GM18520 (cell line): ENCODE measurements at regions not wholly inside any gene's neighbourhood (a gene's known extent, or its start where the extent isn't known, plus 50 kb on each side); places are given as distances from the start of the nearest gene placed in this dataset.

Experiments
- ATAC-seq: cut with Tn5 transposase; IDR thresholded peaks from one replicate; pipeline ENCODE4 v1.9.1; 2021; ENCODE audit not compliant: unreplicated experiment

GRCh38 chr4:115374621-115375020, 261.2 kb upstream of the NDST4 start:
- no peak for ATAC-seq

GRCh38 chr4:115370490-115370889, 257.1 kb upstream of the NDST4 start:
- no peak for ATAC-seq

- no peak for ATAC-seq
These were observed 256.6 kb upstream of the NDST4 start for GRCh38 chr4:115370012-115370411.

GRCh38 chr4:115366390-115366789, 253.0 kb upstream of the NDST4 start:
- ATAC-seq, result no peak

GRCh38 chr4:115365185-115365584, 251.8 kb upstream of the NDST4 start:
- no peak for ATAC-seq

- no peak for ATAC-seq
These were observed 248.4 kb upstream of the NDST4 start for GRCh38 chr4:115361781-115362180.

- no peak for ATAC-seq
These were observed 247.0 kb upstream of the NDST4 start for GRCh38 chr4:115360431-115360830.

GRCh38 chr4:115357776-115358175, 244.4 kb upstream of the NDST4 start:
- no peak for ATAC-seq

GRCh38 chr4:115356176-115356575, 242.8 kb upstream of the NDST4 start:
- ATAC-seq, result no peak

- no peak for ATAC-seq
These were observed 241.9 kb upstream of the NDST4 start for GRCh38 chr4:115355329-115355728.

GRCh38 chr4:115353370-115353769, 239.9 kb upstream of the NDST4 start:
- ATAC-seq, result no peak

GRCh38 chr4:115343171-115343570, 229.8 kb upstream of the NDST4 start:
- ATAC-seq, result no peak

GRCh38 chr4:115334736-115335411, 221.5 kb upstream of the NDST4 start:
- ATAC-seq, result no peak

- ATAC-seq, result no peak
These were observed 218.7 kb upstream of the NDST4 start for GRCh38 chr4:115332078-115332477.

GRCh38 chr4:115331241-115331640, 217.8 kb upstream of the NDST4 start:
- no peak for ATAC-seq

- no peak for ATAC-seq
These were observed 212.4 kb upstream of the NDST4 start for GRCh38 chr4:115325836-115326235.

GRCh38 chr4:115323106-115323707, 209.8 kb upstream of the NDST4 start:
- no peak for ATAC-seq

GRCh38 chr4:115315182-115315581, 201.8 kb upstream of the NDST4 start:
- no peak for ATAC-seq

- ATAC-seq, result no peak
These were observed 197.2 kb upstream of the NDST4 start for GRCh38 chr4:115310641-115311040.

- ATAC-seq, result no peak
These were observed 181.3 kb upstream of the NDST4 start for GRCh38 chr4:115294717-115295116.

GRCh38 chr4:115293093-115293462, 179.7 kb upstream of the NDST4 start:
- no peak for ATAC-seq

GRCh38 chr4:115292320-115293092, 179.1 kb upstream of the NDST4 start:
- no peak for ATAC-seq
